ENCODE measurements at regions not wholly inside any gene's neighbourhood (a gene's known extent, or its start where the extent isn't known, plus 50 kb on each side); places are given as distances from the start of the nearest gene placed in this dataset.

- DNase-seq (ENCODE audit: low read depth in 2 of 2), result no peak
These were observed 89.1 kb upstream of the ERRFI1 start for GRCh38 chr1:8115031-8115768.

GRCh38 chr1:8113262-8114220 lies 87.4 kb upstream of the ERRFI1 start:
- no peak for DNase-seq (ENCODE audit: low read depth in 2 of 2)

GRCh38 chr1:8112611-8113261 lies 86.6 kb upstream of the ERRFI1 start:
- DNase-seq (ENCODE audit: low read depth in 2 of 2), result no peak

GRCh38 chr1:8111560-8111959 lies 85.5 kb upstream of the ERRFI1 start:
- no peak for DNase-seq (ENCODE audit: low read depth in 2 of 2)

GRCh38 chr1:8109216-8109615 lies 83.1 kb upstream of the ERRFI1 start:
- DNase-seq (ENCODE audit: low read depth in 2 of 2), result no peak

GRCh38 chr1:8107897-8108296 lies 81.8 kb upstream of the ERRFI1 start:
- no peak for DNase-seq (ENCODE audit: low read depth in 2 of 2)

- no peak for DNase-seq (ENCODE audit: low read depth in 2 of 2)
These were observed 78.4 kb upstream of the ERRFI1 start for GRCh38 chr1:8104278-8105236.

- DNase-seq (ENCODE audit: low read depth in 2 of 2), result no peak
These were observed 71.8 kb upstream of the ERRFI1 start for GRCh38 chr1:8097908-8098307.

- DNase-seq (ENCODE audit: low read depth in 2 of 2), result no peak
These were observed 71.1 kb upstream of the ERRFI1 start for GRCh38 chr1:8097077-8097799.

- DNase-seq (ENCODE audit: low read depth in 2 of 2), result no peak
These were observed 70.2 kb upstream of the ERRFI1 start for GRCh38 chr1:8096105-8097011.

- no peak for DNase-seq (ENCODE audit: low read depth in 2 of 2)
These were observed 69.5 kb upstream of the ERRFI1 start for GRCh38 chr1:8095584-8095983.

- DNase-seq (ENCODE audit: low read depth in 2 of 2), result no peak
These were observed 68.6 kb upstream of the ERRFI1 start for GRCh38 chr1:8094481-8095241.

GRCh38 chr1:8093221-8093980 lies 67.3 kb upstream of the ERRFI1 start:
- no peak for DNase-seq (ENCODE audit: low read depth in 2 of 2)

- DNase-seq (ENCODE audit: low read depth in 2 of 2), result no peak
These were observed 66.5 kb upstream of the ERRFI1 start for GRCh38 chr1:8092657-8093056.

GRCh38 chr1:8091691-8092090 lies 65.6 kb upstream of the ERRFI1 start:
- DNase-seq (ENCODE audit: low read depth in 2 of 2), result no peak

- no peak for DNase-seq (ENCODE audit: low read depth in 2 of 2)
These were observed 64.2 kb upstream of the ERRFI1 start for GRCh38 chr1:8090241-8090702.

GRCh38 chr1:8089535-8090228 lies 63.6 kb upstream of the ERRFI1 start:
- no peak for DNase-seq (ENCODE audit: low read depth in 2 of 2)
